ENCODE measurements at regions not wholly inside any gene's neighbourhood (a gene's known extent, or its start where the extent isn't known, plus 50 kb on each side); places are given as distances from the start of the nearest gene placed in this dataset.
A peak's percentile ranks its signal among the peaks of the same experiment; 100 is the strongest.

DNA sequence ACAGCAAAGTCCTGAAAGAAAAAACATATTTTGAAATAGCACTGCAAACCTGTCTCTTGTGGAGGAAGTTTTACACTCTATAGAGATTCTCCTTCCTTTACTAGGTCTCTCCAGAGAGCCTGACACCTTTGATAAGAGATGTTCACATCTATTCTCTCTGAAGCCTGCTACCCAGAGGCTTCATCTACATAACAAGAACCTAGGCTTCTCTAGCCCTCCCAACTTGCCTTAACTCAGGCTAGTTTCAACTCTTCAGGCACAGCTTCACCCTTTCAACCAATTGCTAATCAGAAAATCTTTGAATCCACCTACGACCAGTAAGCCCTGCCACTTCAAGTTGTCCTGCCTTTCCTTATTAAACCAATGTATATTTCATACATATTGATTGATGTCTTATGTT lies 60.6 kb downstream of the IFNG start:
- no peaks in the 10 kb centered on the region; a peak in 1 of 7 replicates for H3K36me3 Mint-ChIP-seq (ENCODE audit: insufficient read depth in 1 of 3, low read depth in 3 of 3)
- Histone ChIP-seq H3K4ac (ENCODE audit: low read depth, low read length) (no peak overlapping the region), H2BK120ac (ENCODE audit: low read depth, low read length, poor library complexity, severe bottlenecking) (no peak overlapping the region), H3K23ac (ENCODE audit: insufficient read length, low read depth, low read length) (no peak overlapping the region), H3K79me2 (ENCODE audit: insufficient read depth, low read length) (no peaks in the 10 kb centered on the region), H3K27ac (ENCODE audit: insufficient read length, low read depth, low read length) (no peak overlapping the region), H2BK5ac (ENCODE audit: insufficient read length, low read length) (no peak overlapping the region), H4K20me1 (ENCODE audit: control insufficient read depth, insufficient read depth, insufficient read length) (no peaks in the 10 kb centered on the region), H3K23me2 (ENCODE audit: insufficient read length, low read depth, low read length, poor library complexity, severe bottlenecking) (no peaks in the 10 kb centered on the region), H3K9ac (ENCODE audit: extremely low read depth, insufficient read length, low read length) (no peak overlapping the region), H3K14ac (ENCODE audit: insufficient read depth, low read length) (no peak overlapping the region), H3K79me1 (ENCODE audit: insufficient read depth, low read depth, low read length, poor library complexity, severe bottlenecking) (no peaks in the 10 kb centered on the region), H4K8ac (replicated peaks; ENCODE audit: insufficient read length, low read depth, low read length) (no peak overlapping the region), H3K56ac (ENCODE audit: insufficient read length, low read depth, low read length) (no peak overlapping the region), H3K18ac (ENCODE audit: insufficient read length, low read depth, low read length) (no peak overlapping the region), H4K5ac (ENCODE audit: insufficient read length, low read depth, low read length) (no peak overlapping the region), H3T11ph (ENCODE audit: low read length) (no peak overlapping the region), H2AK5ac (ENCODE audit: insufficient read length, low read length) (no peak overlapping the region), H2AFZ (ENCODE audit: low read length) (no peak overlapping the region), H2BK20ac (ENCODE audit: low read depth, low read length, poor library complexity, severe bottlenecking) (no peak overlapping the region), H2BK12ac (ENCODE audit: insufficient read length, low read depth, low read length) (no peak overlapping the region), H3K9me3 (ENCODE audit: control insufficient read depth, low read depth, low read length) (no peaks in the 10 kb centered on the region), H3K4me2 (ENCODE audit: insufficient read depth, insufficient read length, low read length) (no peak overlapping the region), H3K27me3 (ENCODE audit: insufficient read depth, low read length) (no peaks in the 10 kb centered on the region), H3K4me1 (ENCODE audit: insufficient read depth, low read length) (no peaks in the 10 kb centered on the region; the same call in 1 of the 2 replicates), H2BK15ac (ENCODE audit: low read depth, low read length) (no peak overlapping the region), H4K91ac (ENCODE audit: insufficient read length, low read depth, low read length) (no peak overlapping the region)
- no peak for DNase-seq
- WGBS (ENCODE audit: extremely low coverage, insufficient read length, low lambda C conversion rate): no CpG with 5 or more reads among the region's 1 CpG
- TF ChIP-seq, protein P1, sequence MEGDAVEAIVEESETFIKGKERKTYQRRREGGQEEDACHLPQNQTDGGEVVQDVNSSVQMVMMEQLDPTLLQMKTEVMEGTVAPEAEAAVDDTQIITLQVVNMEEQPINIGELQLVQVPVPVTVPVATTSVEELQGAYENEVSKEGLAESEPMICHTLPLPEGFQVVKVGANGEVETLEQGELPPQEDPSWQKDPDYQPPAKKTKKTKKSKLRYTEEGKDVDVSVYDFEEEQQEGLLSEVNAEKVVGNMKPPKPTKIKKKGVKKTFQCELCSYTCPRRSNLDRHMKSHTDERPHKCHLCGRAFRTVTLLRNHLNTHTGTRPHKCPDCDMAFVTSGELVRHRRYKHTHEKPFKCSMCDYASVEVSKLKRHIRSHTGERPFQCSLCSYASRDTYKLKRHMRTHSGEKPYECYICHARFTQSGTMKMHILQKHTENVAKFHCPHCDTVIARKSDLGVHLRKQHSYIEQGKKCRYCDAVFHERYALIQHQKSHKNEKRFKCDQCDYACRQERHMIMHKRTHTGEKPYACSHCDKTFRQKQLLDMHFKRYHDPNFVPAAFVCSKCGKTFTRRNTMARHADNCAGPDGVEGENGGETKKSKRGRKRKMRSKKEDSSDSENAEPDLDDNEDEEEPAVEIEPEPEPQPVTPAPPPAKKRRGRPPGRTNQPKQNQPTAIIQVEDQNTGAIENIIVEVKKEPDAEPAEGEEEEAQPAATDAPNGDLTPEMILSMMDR (conservative IDR thresholded peaks at IDR 0.05): no peak
- H3K4me3 Mint-ChIP-seq: no peak overlapping the region
- H3K4me1 Mint-ChIP-seq: peaks cover 11% of the 10 kb centered on the region in 2 experiments
- no peaks in the 10 kb centered on the region for H3K27me3 Mint-ChIP-seq (ENCODE audit: low read depth)
- H3K9me3 Mint-ChIP-seq: peaks cover 0 to 6% of the 10 kb centered on the region in 2 experiments; a peak in 1 of 5 replicates
- H3K27ac Mint-ChIP-seq: peak overlapping the region in 1 of 3 experiments; percentile 52; a peak in 1 of 7 replicates
